Adrenal gland (tissue), 5 donors: ENCODE measurements at regions not wholly inside any gene's neighbourhood (a gene's known extent, or its start where the extent isn't known, plus 50 kb on each side); places are given as distances from the start of the nearest gene placed in this dataset.

Experiments used
- CTCF ChIP-seq, 6 experiments: fragments of 450-650 bp in 4 of 6; fragments of 200-600 bp in 2 of 6; sonication (generic) in 1 of 6; IDR thresholded peaks; 1 replicate in 5 of 6; 2 replicates in 1 of 6; pipeline versions ENCODE4 v1.5.1 to v1.8.0; 2016 to 2021; ENCODE audit warnings: antibody characterized with exemption in 6 of 6, mild to moderate bottlenecking in 2 of 6, moderate library complexity in 1 of 6
- POLR2A ChIP-seq, 2 donors: fragments of 450-650 bp; IDR thresholded peaks; one replicate each; pipeline ENCODE4 v1.6.1; 2017; ENCODE audit warnings: antibody characterized with exemption in 2 of 2, mild to moderate bottlenecking in 2 of 2, moderate library complexity in 1 of 2
- donor health status: DM: no; HTN: no; CAD: no.

DNA sequence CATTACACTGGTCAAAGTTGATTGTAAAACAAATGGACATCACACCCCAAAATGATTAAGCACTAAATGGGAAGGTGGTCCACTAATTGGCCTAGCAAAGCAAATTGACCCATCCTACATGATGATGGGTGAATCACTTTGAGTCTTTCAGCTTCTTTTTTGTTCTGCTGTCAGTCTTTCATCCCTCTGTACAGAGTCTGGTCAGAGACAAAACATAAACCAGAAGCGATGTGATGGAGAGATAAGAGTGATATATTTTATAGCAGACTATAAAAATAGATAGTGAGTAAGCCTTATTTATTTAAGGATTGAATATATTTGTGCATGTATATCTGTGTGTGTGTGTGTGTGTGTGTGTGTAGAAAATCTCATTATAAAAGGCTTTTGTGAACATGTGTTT, 618.4 kb upstream of the SOX9 start:
- TF ChIP-seq POLR2A (IDR thresholded peaks at IDR 0.05) (no peak), CTCF (IDR thresholded peaks at IDR 0.05) (no peak)
